ENCODE measurements at regions not wholly inside any gene's neighbourhood (a gene's known extent, or its start where the extent isn't known, plus 50 kb on each side); places are given as distances from the start of the nearest gene placed in this dataset.

- no peak for TF ChIP-seq CTCF (IDR thresholded peaks at IDR 0.05)
- TF ChIP-seq EP300 (IDR thresholded peaks at IDR 0.05; ENCODE audit: low read depth), result no peak
- TF ChIP-seq POLR2AphosphoS5 (IDR thresholded peaks at IDR 0.05), result no peak
These were observed 505.7 kb upstream of the LRATD1 start for GRCh38 chr2:14126846-14127245.
